ENCODE measurements at regions not wholly inside any gene's neighbourhood (a gene's known extent, or its start where the extent isn't known, plus 50 kb on each side); places are given as distances from the start of the nearest gene placed in this dataset.

- no peak for DNase-seq (ENCODE audit: low read depth in 4 of 4, low spot score in 3 of 4)
Observed at GRCh38 chr2:71749671-71750101, 296.3 kb downstream of the DYSF start.

DNA sequence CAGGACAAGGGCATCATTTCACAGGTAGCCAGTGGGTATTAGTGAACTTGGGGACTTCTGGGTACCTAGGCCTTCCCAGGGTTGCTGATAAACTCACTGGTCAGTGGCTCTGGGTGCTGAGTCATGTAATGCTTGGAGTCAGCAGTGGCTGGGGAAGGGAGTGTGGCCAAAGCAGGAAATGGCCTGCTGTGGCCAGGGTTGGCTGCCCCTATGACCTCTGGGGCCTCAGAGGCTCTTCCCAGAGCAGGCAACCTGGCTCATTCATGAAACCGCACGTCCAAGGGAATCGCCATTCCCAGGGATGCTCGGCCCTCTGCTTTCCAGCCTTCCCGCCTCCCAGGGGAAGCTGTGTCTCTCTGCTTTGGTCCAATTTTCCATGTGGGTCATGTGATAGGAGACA is 294.9 kb downstream of the DYSF start:
- no peak for DNase-seq (ENCODE audit: low read depth in 4 of 4, low spot score in 3 of 4)

- no peak for DNase-seq (ENCODE audit: low read depth in 4 of 4, low spot score in 3 of 4)
Observed at GRCh38 chr2:71747559-71747958, 294.2 kb downstream of the DYSF start.

DNA sequence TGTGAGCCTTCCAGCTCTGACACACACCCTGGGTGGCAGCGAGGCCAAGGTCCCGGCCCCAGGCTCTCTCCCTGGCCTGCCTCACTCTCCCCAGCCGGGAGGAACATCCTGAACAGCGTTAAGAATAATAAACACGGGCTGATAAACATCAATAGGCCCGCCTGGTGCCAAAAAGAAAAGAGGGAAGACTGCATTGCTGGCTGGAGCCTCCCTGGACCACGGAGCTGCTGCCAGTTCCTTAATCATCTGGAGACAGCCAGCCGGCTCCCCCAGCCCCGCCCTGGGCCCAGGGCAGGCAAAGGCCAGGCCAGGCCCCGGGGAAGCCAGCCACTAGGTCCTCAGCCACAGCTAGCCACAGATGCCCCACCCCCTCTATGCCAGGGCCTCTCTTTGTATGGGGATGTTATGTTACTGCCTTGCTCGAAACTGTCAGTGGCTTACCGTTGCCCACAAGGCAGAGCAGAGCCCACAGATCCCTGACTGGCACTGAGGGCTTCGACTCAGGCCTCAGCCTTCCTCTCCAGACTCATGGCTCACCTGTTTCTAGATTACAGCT is 293.7 kb downstream of the DYSF start:
- no peak for DNase-seq (ENCODE audit: low read depth in 4 of 4, low spot score in 3 of 4)

DNA sequence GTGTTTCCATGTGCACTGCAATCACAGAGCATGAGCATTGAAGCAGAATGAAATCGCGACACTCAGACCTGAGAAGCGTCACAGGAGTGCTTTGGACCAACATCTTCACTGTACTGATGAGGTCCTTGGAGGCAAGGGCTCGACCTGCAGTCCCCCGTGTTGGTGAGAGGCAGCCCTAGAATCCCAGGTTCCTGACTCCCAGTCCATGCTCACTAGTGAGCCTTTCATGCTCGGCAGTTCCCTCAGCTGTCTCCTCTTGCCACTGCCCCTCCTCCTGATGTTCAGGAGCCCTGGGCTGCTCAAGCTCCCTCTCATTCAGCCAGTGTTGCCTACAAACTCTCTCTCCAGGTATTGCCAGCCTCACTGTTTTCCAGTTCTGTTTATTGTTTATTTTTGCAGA is 291.4 kb downstream of the DYSF start:
- DNase-seq (ENCODE audit: low read depth in 4 of 4, low spot score in 3 of 4): no peak

GRCh38 chr2:71743995-71744675 is 290.8 kb downstream of the DYSF start:
- DNase-seq (ENCODE audit: low read depth in 4 of 4, low spot score in 3 of 4): no peak

DNA sequence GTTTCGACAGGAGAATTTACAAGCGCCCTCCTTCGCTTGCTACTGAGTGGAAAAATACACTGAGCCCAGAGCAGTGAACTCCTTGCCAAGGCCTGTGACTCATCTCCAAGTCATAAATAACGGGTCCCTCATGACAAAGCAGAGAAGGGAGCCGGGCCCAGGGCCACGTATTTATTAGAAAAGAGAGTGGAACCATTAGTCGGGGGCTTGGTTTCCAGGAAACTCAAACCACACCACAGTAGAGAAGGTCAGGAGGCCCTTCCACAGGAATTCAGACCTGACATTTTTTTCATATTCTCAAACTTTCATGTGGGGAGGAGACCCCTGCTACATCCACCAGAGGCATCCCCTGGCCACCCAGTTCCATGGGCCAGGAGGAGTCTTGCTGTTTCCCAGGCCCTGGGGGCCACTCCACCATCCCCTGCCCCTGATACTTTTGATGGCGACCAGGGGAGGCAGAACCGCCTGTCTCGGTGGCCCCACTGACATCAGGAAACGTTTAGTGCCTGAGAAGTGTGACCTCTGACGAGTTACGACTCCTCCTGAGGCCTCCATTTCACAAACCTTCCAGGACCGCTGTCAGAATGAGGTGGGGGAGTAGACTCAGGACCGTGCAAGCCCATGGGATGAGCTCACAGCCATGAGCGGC is 289.7 kb downstream of the DYSF start:
- no peak for DNase-seq (ENCODE audit: low read depth in 4 of 4, low spot score in 3 of 4)

DNA sequence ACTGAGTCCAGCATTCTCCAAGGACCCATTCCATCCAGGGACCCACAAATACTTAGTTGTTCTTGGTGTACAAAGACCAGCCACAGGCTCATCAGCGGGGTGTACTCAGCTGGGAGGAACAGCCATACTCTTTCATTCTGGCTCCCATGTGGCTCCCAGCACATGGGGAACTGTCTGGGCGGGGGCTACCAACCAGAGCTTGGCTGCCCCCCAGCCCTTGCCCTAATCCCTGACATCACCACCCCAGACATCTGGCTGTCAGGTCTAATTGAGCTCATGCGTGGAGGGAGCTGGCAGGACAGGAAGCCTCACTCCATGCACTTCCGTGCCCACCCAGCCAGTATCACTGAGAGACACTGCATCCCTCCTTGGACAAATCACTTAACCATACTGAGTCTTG is 283.6 kb downstream of the DYSF start:
- no peak for DNase-seq (ENCODE audit: low read depth in 4 of 4, low spot score in 3 of 4)

- DNase-seq (ENCODE audit: low read depth in 4 of 4, low spot score in 3 of 4): peak; percentile 16 to 39 (median 25)
Observed at GRCh38 chr2:71736091-71736861, 282.9 kb downstream of the DYSF start.
